ENCODE measurements at regions not wholly inside any gene's neighbourhood (a gene's known extent, or its start where the extent isn't known, plus 50 kb on each side); places are given as distances from the start of the nearest gene placed in this dataset.
A peak's percentile ranks its signal among the peaks of the same experiment; 100 is the strongest.

GRCh38 chr13:86864376-86864775, 806.8 kb upstream of the SLITRK5 start:
- TF ChIP-seq POLR2A (IDR thresholded peaks at IDR 0.05; ENCODE audit: extremely low read depth, insufficient read length) (no peak), CTCF (IDR thresholded peaks at IDR 0.05; ENCODE audit: low read depth, low read length) (no peak), MYC (IDR thresholded peaks at IDR 0.05; ENCODE audit: low read depth, low read length) (no peak), MAX (IDR thresholded peaks at IDR 0.05; ENCODE audit: low read depth, low read length) (no peak)
- no peak for DNase-seq (ENCODE audit: low read depth)
- no peak overlapping the region for H3K4me3 ChIP-seq (ENCODE audit: low read depth, low read length)

- peak; percentile 30 for DNase-seq (ENCODE audit: low read depth)
- no peak overlapping the region for H3K4me3 ChIP-seq (ENCODE audit: low read depth, low read length)
- TF ChIP-seq MYC (IDR thresholded peaks at IDR 0.05; ENCODE audit: low read depth, low read length) (no peak), MAX (IDR thresholded peaks at IDR 0.05; ENCODE audit: low read depth, low read length) (no peak), POLR2A (IDR thresholded peaks at IDR 0.05; ENCODE audit: extremely low read depth, insufficient read length) (no peak), CTCF (IDR thresholded peaks at IDR 0.05; ENCODE audit: low read depth, low read length) (peak; percentile 30)
Observed at GRCh38 chr13:86870444-86870843, 800.7 kb upstream of the SLITRK5 start.

DNA sequence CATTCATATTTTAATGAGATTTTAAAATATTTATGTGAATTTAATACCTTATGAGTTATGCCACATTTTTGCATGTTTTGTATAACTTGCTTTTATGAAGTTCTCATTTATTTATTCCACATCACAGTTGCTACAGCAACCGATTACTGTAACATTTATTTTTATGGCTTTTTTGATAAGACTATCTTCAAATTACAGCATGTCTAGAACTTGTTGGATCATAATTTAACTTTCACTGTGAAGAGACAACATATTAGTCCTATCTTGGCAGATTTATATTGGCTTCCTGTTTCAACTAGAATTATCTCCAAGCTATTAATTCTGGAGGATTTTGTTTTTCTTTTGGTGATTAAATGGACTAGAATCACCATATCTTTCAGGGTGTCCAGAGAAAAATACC, 793.7 kb upstream of the SLITRK5 start:
- no peak overlapping the region for H3K4me3 ChIP-seq (ENCODE audit: low read depth, low read length)
- no peak for DNase-seq (ENCODE audit: low read depth)
- TF ChIP-seq MAX (IDR thresholded peaks at IDR 0.05; ENCODE audit: low read depth, low read length) = no peak
- no peak for TF ChIP-seq MYC (IDR thresholded peaks at IDR 0.05; ENCODE audit: low read depth, low read length)
- no peak for TF ChIP-seq POLR2A (IDR thresholded peaks at IDR 0.05; ENCODE audit: extremely low read depth, insufficient read length)
- TF ChIP-seq CTCF (IDR thresholded peaks at IDR 0.05; ENCODE audit: low read depth, low read length) = no peak

- DNase-seq (ENCODE audit: low read depth) = no peak
- no peak for TF ChIP-seq CTCF (IDR thresholded peaks at IDR 0.05; ENCODE audit: low read depth, low read length)
- no peak for TF ChIP-seq MAX (IDR thresholded peaks at IDR 0.05; ENCODE audit: low read depth, low read length)
- TF ChIP-seq MYC (IDR thresholded peaks at IDR 0.05; ENCODE audit: low read depth, low read length) = no peak
- TF ChIP-seq POLR2A (IDR thresholded peaks at IDR 0.05; ENCODE audit: extremely low read depth, insufficient read length) = no peak
- H3K4me3 ChIP-seq (ENCODE audit: low read depth, low read length) = no peak overlapping the region
Observed at GRCh38 chr13:86878781-86879180, 792.4 kb upstream of the SLITRK5 start.

DNA sequence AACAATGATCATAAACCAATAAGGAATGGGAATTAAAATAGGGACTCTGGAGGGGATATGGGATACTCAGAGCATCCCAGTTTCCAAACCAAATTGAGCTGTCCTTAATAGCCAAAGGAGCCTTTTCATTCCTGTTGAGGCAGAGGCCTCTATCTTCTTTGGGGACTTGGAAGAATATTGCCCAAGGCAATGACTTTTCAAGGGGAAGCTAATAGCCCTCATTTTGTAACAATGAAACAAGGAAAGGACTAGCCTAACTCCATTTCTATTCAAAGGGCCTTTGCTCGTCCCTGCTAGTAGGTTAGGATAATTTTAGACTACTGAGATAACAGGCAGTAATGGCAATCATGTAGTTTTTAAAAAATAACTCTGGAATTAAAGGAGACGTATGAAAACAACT, 789.8 kb upstream of the SLITRK5 start:
- DNase-seq (ENCODE audit: low read depth) = no peak
- TF ChIP-seq MYC (IDR thresholded peaks at IDR 0.05; ENCODE audit: low read depth, low read length) (no peak), CTCF (IDR thresholded peaks at IDR 0.05; ENCODE audit: low read depth, low read length) (no peak)
- no peak overlapping the region for H3K4me3 ChIP-seq (ENCODE audit: low read depth, low read length)

GRCh38 chr13:86882107-86882506, 789.1 kb upstream of the SLITRK5 start:
- no peak for DNase-seq (ENCODE audit: low read depth)
- TF ChIP-seq MYC (IDR thresholded peaks at IDR 0.05; ENCODE audit: low read depth, low read length) (no peak), CTCF (IDR thresholded peaks at IDR 0.05; ENCODE audit: low read depth, low read length) (no peak), POLR2A (IDR thresholded peaks at IDR 0.05; ENCODE audit: extremely low read depth, insufficient read length) (no peak), MAX (IDR thresholded peaks at IDR 0.05; ENCODE audit: low read depth, low read length) (no peak)
- no peak overlapping the region for H3K4me3 ChIP-seq (ENCODE audit: low read depth, low read length)
